ENCODE measurements at regions not wholly inside any gene's neighbourhood (a gene's known extent, or its start where the extent isn't known, plus 50 kb on each side); places are given as distances from the start of the nearest gene placed in this dataset.

DNA sequence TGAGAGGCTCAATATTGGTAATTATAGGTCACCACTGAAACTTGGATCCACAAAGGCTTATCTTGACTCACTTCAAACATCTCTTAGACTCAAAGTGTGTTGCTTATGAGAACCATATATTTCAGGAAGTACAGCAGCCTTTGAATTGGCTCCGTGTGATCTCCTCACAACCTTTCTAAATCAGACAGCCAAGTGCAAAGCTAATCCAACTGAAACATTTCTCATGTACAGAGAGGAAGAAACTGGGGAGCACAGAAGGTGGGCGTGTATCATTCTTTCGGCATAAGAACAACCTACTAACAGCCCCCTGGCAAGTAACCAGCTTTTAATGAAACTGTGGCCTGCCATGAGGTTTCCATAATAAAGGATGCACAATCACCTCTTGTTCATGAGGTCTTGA is 109.4 kb downstream of the MBL2 start:
- intact Hi-C loops (cut with micrococcal nuclease) = no loop called here
- ChIA-PET POLR2A (no interaction called here), CTCF (interaction anchor here (1.7 kb wide), 1 partner anchor 19 kb away, joined by 5 read pairs; no protein-coding TSS in a partner anchor)
- DNase-seq (no peak), ATAC-seq (no peak)
- no peak overlapping the region for H3K4me3 Mint-ChIP-seq
- TF ChIP-seq, protein P1, sequence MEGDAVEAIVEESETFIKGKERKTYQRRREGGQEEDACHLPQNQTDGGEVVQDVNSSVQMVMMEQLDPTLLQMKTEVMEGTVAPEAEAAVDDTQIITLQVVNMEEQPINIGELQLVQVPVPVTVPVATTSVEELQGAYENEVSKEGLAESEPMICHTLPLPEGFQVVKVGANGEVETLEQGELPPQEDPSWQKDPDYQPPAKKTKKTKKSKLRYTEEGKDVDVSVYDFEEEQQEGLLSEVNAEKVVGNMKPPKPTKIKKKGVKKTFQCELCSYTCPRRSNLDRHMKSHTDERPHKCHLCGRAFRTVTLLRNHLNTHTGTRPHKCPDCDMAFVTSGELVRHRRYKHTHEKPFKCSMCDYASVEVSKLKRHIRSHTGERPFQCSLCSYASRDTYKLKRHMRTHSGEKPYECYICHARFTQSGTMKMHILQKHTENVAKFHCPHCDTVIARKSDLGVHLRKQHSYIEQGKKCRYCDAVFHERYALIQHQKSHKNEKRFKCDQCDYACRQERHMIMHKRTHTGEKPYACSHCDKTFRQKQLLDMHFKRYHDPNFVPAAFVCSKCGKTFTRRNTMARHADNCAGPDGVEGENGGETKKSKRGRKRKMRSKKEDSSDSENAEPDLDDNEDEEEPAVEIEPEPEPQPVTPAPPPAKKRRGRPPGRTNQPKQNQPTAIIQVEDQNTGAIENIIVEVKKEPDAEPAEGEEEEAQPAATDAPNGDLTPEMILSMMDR (IDR thresholded peaks at IDR 0.05) = no peak
- H3K27me3 Mint-ChIP-seq = no peaks in the 10 kb centered on the region
- H3K27ac Mint-ChIP-seq = no peak overlapping the region
- H3K4me1 Mint-ChIP-seq (ENCODE audit: low read depth) = no peaks in the 10 kb centered on the region
- peaks cover 13% of the 10 kb centered on the region for H3K9me3 Mint-ChIP-seq
- H3K36me3 Mint-ChIP-seq (ENCODE audit: low read depth) = no peaks in the 10 kb centered on the region

DNA sequence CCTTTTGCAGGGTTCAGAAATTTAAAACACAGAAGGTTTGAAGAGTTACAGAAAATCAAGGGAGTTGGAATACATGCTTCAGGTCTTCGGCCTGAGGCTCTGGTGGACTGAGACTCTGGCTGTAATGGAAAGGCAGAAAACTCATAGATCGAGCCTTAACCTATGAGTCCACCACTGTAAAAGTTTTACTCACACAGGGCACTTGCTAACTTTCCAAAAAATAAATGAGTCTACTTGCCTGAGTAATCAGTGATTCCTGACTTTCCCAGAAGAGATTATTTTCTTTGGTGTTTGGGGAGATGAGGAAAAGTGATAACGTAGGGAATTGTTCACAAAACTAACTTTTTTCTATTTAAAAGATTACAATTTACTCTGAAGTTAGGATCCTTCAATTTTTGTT is 108.0 kb downstream of the MBL2 start:
- Mint-ChIP-seq H3K36me3 (ENCODE audit: low read depth) (no peaks in the 10 kb centered on the region), H3K4me1 (ENCODE audit: low read depth) (no peaks in the 10 kb centered on the region), H3K27me3 (no peaks in the 10 kb centered on the region), H3K9me3 (peaks cover 9% of the 10 kb centered on the region), H3K27ac (no peak overlapping the region), H3K4me3 (no peak overlapping the region)
- intact Hi-C loops (cut with micrococcal nuclease) = no loop called here
- POLR2A ChIA-PET = no interaction called here
- TF ChIP-seq, protein P1 (IDR thresholded peaks at IDR 0.05) = no peak
- ATAC-seq (no peak), DNase-seq (no peak)
- CTCF ChIA-PET = interaction anchor here (1.7 kb wide), 1 partner anchor 21 kb away, joined by 5 read pairs; no protein-coding TSS in a partner anchor

DNA sequence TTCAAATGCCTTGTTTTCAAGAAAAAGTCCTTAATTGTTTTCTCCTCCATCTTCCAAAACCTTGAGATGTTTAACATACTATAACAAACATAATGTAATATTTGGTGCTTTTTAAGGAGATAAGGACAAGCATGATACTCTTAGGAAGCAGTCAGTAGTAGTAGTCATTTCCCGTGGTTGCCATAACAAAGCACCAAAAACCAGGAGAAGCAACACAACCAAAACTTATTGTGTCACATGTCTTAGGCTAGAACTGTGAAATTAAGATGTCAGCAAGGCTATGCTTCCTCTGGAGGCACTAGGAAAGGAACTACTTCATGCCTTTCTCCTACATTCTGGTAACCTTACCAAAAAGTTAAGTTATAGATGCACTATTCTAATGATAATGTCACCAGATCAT is 106.8 kb downstream of the MBL2 start:
- POLR2A ChIA-PET = no interaction called here
- no peaks in the 10 kb centered on the region for H3K4me1 Mint-ChIP-seq (ENCODE audit: low read depth)
- peaks cover 9% of the 10 kb centered on the region for H3K9me3 Mint-ChIP-seq
- TF ChIP-seq, protein P1 (IDR thresholded peaks at IDR 0.05) = no peak
- no peaks in the 10 kb centered on the region for H3K36me3 Mint-ChIP-seq (ENCODE audit: low read depth)
- intact Hi-C loops (cut with micrococcal nuclease) = no loop called here
- no peaks in the 10 kb centered on the region for H3K27me3 Mint-ChIP-seq
- DNase-seq = no peak
- no peak overlapping the region for H3K27ac Mint-ChIP-seq
- ATAC-seq = no peak
- no peak overlapping the region for H3K4me3 Mint-ChIP-seq
- CTCF ChIA-PET = no interaction called here

DNA sequence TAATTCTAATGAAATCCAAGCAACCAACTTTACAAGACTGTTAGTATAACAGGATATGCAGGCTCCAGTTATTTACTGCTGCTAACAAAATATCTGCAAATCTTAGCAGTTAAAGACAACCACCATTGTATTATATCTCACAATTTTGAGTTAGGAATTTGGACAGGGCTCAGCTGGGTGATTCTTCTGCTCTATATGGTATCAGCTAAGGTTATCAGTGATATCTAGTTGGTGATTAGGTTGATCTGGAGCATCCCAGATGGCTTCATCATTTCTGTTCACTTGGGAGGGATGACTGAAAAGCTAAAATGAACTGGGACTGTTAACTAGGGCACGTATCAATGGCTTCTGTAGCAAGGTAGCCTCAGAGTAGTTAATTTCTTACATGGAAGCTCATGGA is 105.7 kb downstream of the MBL2 start:
- TF ChIP-seq, protein P1 (IDR thresholded peaks at IDR 0.05) = no peak
- Mint-ChIP-seq H3K4me3 (no peak overlapping the region), H3K4me1 (ENCODE audit: low read depth) (no peaks in the 10 kb centered on the region), H3K36me3 (ENCODE audit: low read depth) (no peaks in the 10 kb centered on the region), H3K27me3 (no peaks in the 10 kb centered on the region), H3K9me3 (peaks cover 9% of the 10 kb centered on the region), H3K27ac (no peak overlapping the region)
- ChIA-PET POLR2A (no interaction called here), CTCF (no interaction called here)
- intact Hi-C loops (cut with micrococcal nuclease) = no loop called here
- DNase-seq (no peak), ATAC-seq (no peak)

DNA sequence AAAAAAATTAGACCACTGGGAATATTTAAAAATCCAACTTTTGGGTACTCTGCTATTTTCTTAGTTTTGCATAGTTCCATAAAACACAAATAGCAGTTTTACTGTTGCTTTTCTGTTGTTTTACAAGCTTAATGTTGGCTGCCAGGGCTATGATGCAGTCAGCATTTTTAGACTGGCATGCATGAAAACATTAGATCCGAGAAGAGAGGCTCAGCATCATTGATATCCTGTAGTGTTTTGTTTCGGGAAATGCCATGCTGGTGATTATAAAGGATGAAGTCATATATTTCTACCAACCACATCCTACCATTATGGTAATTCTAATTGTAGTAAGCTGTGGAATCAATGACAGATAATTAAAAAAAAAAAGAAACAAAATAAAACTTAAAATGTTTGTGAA is 104.6 kb downstream of the MBL2 start:
- intact Hi-C loops (cut with micrococcal nuclease) = no loop called here
- no peaks in the 10 kb centered on the region for H3K27me3 Mint-ChIP-seq
- no peaks in the 10 kb centered on the region for H3K4me1 Mint-ChIP-seq (ENCODE audit: low read depth)
- ATAC-seq (no peak), DNase-seq (no peak)
- ChIA-PET CTCF (no interaction called here), POLR2A (no interaction called here)
- peaks cover 9% of the 10 kb centered on the region for H3K9me3 Mint-ChIP-seq
- no peak overlapping the region for H3K4me3 Mint-ChIP-seq
- no peak overlapping the region for H3K27ac Mint-ChIP-seq
- H3K36me3 Mint-ChIP-seq (ENCODE audit: low read depth) = no peaks in the 10 kb centered on the region
- TF ChIP-seq, protein P1 (IDR thresholded peaks at IDR 0.05) = no peak

Measured in activated CD8-positive, alpha-beta T cell treated with anti-CD3 and anti-CD28 coated beads for 36 hours (primary cell).